ENCODE measurements at regions not wholly inside any gene's neighbourhood (a gene's known extent, or its start where the extent isn't known, plus 50 kb on each side); places are given as distances from the start of the nearest gene placed in this dataset.
A peak's percentile ranks its signal among the peaks of the same experiment; 100 is the strongest.
"Not testable (repeated sequence)": the region's sequence is repeated elsewhere in the genome, so short reads cannot be mapped to it uniquely, and the experiment has no call there.

DNA sequence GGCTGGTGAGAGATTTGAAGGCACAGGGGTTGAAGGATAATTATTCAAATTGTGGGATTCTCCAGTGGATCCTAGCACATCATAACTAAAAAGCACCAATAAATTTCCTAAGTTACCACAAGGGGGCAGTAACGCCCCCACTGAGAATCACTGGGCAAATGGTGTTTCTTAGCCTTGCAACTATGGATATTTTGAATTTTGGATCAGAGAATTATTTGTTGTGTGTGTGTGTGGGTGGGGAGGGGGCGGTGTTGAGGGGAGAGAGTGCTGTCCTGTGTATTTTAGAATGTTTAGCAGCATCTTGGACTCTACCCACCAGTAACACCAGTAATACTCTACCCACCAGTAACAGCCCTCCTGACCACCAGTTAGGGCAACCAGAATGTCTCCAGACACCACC lies 63.3 kb upstream of the PRKG1 start:
- H3K4me3 ChIP-seq (ENCODE audit: low read depth in 1 of 5, low read length in 5 of 5): no peak overlapping the region
- H3K9me3 ChIP-seq (ENCODE audit: control insufficient read depth in 5 of 5, low read length in 5 of 5): no peaks in the 10 kb centered on the region
- H3K9ac ChIP-seq (ENCODE audit: low read length in 5 of 5): no peak overlapping the region
- no peaks in the 10 kb centered on the region for H3K36me3 ChIP-seq (ENCODE audit: control insufficient read depth in 5 of 5, insufficient read depth in 5 of 5, low read length in 5 of 5)
- H3K27ac ChIP-seq (ENCODE audit: low read depth, low read length): no peak overlapping the region
- no peaks in the 10 kb centered on the region for H3K27me3 ChIP-seq (ENCODE audit: control insufficient read depth in 5 of 5, insufficient read depth in 4 of 5, low read length in 5 of 5)
- H3K4me1 ChIP-seq (ENCODE audit: control insufficient read depth in 5 of 5, insufficient read depth in 5 of 5, low read length in 5 of 5): peaks cover 0 to 16% (median 5%) of the 10 kb centered on the region in 5 donors

DNA sequence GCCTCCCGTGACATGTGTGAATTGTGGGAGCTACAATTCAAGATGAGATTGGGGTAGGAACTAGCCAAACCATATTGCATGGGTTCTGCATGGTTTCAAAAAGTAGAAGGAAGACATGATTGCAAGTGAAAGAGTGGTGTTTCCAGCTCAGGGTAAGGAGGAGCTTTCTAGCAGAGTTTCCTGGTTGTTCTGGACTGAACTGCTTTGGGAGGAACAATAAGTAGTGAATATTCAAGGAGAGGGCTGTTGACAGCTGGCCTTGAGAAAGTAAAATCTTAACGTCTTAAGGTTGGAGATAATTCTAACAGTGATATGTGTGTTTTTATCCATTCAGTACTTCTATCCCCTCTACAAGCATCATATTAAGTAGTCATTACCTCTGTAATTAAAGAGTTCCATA lies 62.2 kb upstream of the PRKG1 start:
- Histone ChIP-seq H3K27ac (ENCODE audit: low read depth, low read length) (no peak overlapping the region), H3K4me3 (ENCODE audit: low read depth in 1 of 5, low read length in 5 of 5) (no peak overlapping the region), H3K36me3 (ENCODE audit: control insufficient read depth in 5 of 5, insufficient read depth in 5 of 5, low read length in 5 of 5) (no peaks in the 10 kb centered on the region), H3K27me3 (ENCODE audit: control insufficient read depth in 5 of 5, insufficient read depth in 4 of 5, low read length in 5 of 5) (no peaks in the 10 kb centered on the region), H3K9me3 (ENCODE audit: control insufficient read depth in 5 of 5, low read length in 5 of 5) (no peaks in the 10 kb centered on the region), H3K4me1 (ENCODE audit: control insufficient read depth in 5 of 5, insufficient read depth in 5 of 5, low read length in 5 of 5) (peaks cover 0 to 16% (median 6%) of the 10 kb centered on the region in 5 donors), H3K9ac (ENCODE audit: low read length in 5 of 5) (no peak overlapping the region)

DNA sequence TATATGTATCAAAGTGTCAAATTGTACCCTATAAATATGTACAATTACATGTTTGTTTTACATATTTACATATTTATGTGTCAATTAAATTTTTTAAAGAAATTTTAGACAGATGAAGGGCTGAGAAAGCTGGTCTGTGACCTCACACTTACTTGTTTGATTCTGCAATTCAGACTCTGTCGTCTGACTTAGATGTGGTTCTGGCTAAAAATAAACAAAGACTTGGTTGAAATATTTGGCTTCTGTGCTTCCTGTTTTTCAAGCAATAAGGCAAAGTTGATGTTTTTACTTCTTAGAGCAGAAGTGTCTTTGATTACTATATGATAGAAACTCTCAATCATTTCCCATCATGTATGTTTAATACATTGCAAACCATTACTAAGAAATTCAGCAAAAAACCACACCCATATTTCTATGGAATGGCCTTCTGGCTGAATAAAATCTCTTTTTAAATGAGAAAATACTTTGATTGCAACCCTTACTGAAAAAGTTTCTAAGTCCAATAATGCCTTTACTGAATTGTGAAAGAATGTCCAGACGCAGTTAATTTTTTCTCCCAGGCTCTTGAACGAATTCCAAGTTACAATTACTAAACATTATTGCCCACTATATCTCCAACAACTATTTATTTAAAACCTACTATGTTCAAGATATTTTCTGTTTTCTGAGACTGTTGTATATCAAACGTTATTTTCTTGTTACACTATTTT lies 59.5 kb upstream of the PRKG1 start:
- Histone ChIP-seq H3K27ac (ENCODE audit: low read depth, low read length) (no peak overlapping the region), H3K9ac (ENCODE audit: low read length in 5 of 5) (no peak overlapping the region), H3K36me3 (ENCODE audit: control insufficient read depth in 5 of 5, insufficient read depth in 5 of 5, low read length in 5 of 5) (no peaks in the 10 kb centered on the region), H3K4me3 (ENCODE audit: low read depth in 1 of 5, low read length in 5 of 5) (no peak overlapping the region), H3K4me1 (ENCODE audit: control insufficient read depth in 5 of 5, insufficient read depth in 5 of 5, low read length in 5 of 5) (peaks cover 0 to 16% (median 6%) of the 10 kb centered on the region in 5 donors), H3K9me3 (ENCODE audit: control insufficient read depth in 5 of 5, low read length in 5 of 5) (no peaks in the 10 kb centered on the region), H3K27me3 (ENCODE audit: control insufficient read depth in 5 of 5, insufficient read depth in 4 of 5, low read length in 5 of 5) (no peaks in the 10 kb centered on the region)

DNA sequence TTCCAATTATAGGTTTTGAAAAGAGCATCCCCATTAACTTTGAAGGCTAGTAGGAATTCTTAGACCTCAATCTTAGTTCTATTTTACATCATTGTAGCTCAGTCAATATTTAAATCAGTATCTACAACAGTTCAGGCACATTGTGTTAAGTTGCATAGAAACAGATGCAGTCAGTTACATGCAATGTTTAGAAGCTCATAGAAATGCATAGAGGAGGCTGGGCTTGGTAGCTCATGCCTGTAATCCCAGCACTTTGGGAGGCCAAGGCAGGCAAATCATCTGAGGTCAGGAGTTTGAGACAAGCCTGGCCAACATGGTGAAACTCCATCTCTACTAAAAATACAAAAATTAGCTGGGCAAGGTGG lies 58.9 kb upstream of the PRKG1 start:
- not testable (repeated sequence) for H3K4me3 ChIP-seq (ENCODE audit: low read depth in 1 of 5, low read length in 5 of 5); H3K27ac ChIP-seq (ENCODE audit: low read depth, low read length); H3K9me3 ChIP-seq (ENCODE audit: control insufficient read depth in 5 of 5, low read length in 5 of 5); H3K9ac ChIP-seq (ENCODE audit: low read length in 5 of 5); H3K27me3 ChIP-seq (ENCODE audit: control insufficient read depth in 5 of 5, insufficient read depth in 4 of 5, low read length in 5 of 5); H3K36me3 ChIP-seq (ENCODE audit: control insufficient read depth in 5 of 5, insufficient read depth in 5 of 5, low read length in 5 of 5)
- H3K4me1 ChIP-seq (ENCODE audit: control insufficient read depth in 5 of 5, insufficient read depth in 5 of 5, low read length in 5 of 5): peaks cover 0 to 16% (median 6%) of the 10 kb centered on the region in 5 donors

DNA sequence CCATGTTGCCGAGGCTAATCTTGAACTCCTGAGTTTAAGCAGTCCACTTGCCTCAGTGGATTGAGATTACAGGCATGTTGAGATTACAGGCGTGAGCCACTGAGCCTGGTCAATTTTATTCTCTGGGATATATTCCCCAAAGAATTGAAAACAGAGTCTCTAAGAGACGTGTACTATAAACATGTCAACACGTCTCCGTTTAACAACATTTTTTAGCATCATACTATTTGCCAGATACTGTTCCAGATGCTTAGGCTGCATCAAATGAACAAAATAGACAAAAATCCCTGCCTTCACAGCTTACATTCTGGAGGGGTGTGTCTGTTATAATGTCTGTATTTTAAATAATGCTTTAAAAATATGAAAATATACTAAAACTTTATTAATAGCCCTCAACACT lies 54.1 kb upstream of the PRKG1 start:
- Histone ChIP-seq H3K27ac (ENCODE audit: low read depth, low read length) (no peak overlapping the region), H3K4me1 (ENCODE audit: control insufficient read depth in 5 of 5, insufficient read depth in 5 of 5, low read length in 5 of 5) (peaks cover 0 to 16% (median 3%) of the 10 kb centered on the region in 5 donors), H3K27me3 (ENCODE audit: control insufficient read depth in 5 of 5, insufficient read depth in 4 of 5, low read length in 5 of 5) (no peaks in the 10 kb centered on the region)

DNA sequence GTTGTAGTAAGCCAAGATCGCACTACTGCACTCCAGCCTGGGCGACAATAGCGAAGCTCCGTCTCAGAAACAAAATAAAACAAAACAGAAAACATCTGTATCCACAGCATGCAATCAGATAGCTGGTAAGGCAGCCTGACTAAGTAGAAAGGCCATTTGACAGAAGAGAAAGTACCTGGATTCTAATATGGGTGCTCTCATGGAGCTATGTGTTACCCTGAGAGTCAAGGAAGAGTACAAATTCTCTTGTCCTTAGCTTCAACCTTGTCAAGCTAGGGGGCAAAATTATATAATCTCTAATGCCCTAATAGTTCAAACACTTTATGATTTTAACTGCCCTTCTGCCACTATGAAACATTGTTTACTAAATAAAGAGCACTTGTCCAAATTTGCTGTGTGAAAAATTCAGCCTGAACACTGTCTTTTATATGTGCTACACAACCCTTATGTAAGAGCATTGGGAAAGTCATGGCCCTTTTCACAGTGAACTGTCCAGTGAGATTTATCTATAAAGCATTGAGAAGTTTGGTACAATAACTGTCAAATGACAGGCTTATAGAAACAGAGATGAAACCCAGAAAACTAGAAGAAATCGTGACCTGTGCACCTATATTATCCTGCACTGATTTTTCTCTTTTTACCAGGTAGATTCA lies 51.2 kb upstream of the PRKG1 start:
- no peak overlapping the region for H3K4me3 ChIP-seq (ENCODE audit: low read depth in 1 of 5, low read length in 5 of 5)
- no peaks in the 10 kb centered on the region for H3K27me3 ChIP-seq (ENCODE audit: control insufficient read depth in 5 of 5, insufficient read depth in 4 of 5, low read length in 5 of 5)
- H3K9me3 ChIP-seq (ENCODE audit: control insufficient read depth in 5 of 5, low read length in 5 of 5): no peaks in the 10 kb centered on the region
- H3K27ac ChIP-seq (ENCODE audit: low read depth, low read length): peak overlapping the region; percentile 1
- no peak overlapping the region for H3K9ac ChIP-seq (ENCODE audit: low read length in 5 of 5)
- H3K36me3 ChIP-seq (ENCODE audit: control insufficient read depth in 5 of 5, insufficient read depth in 5 of 5, low read length in 5 of 5): no peaks in the 10 kb centered on the region
- peaks cover 0 to 16% (median 0%) of the 10 kb centered on the region in 5 donors for H3K4me1 ChIP-seq (ENCODE audit: control insufficient read depth in 5 of 5, insufficient read depth in 5 of 5, low read length in 5 of 5)

More for the DNA sequence above, 54.1 kb upstream of the PRKG1 start:
- Histone ChIP-seq H3K4me3 (ENCODE audit: low read depth in 1 of 5, low read length in 5 of 5) (no peak overlapping the region), H3K36me3 (ENCODE audit: control insufficient read depth in 5 of 5, insufficient read depth in 5 of 5, low read length in 5 of 5) (no peaks in the 10 kb centered on the region), H3K9me3 (ENCODE audit: control insufficient read depth in 5 of 5, low read length in 5 of 5) (no peaks in the 10 kb centered on the region), H3K9ac (ENCODE audit: low read length in 5 of 5) (no peak overlapping the region)

DNA sequence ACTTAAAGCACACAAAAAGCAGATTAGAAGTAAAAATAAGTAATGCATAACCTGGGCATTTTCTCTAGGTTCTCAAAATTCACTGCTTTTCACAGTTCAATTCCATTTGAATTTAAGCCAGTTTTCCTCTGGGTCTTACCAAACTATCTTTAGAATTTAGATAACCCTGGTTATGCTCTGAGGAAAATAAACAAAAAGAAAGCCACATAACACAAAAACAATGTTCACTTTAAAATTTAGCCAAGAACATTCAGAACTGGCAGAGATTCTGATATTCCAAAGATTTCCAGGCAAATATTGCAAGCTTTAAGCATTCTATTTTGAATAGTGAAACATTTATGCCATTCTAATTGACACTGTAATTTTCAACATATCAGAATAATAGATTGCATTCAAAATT lies 50.7 kb upstream of the PRKG1 start:
- Histone ChIP-seq H3K27me3 (ENCODE audit: control insufficient read depth in 5 of 5, insufficient read depth in 4 of 5, low read length in 5 of 5) (no peaks in the 10 kb centered on the region), H3K36me3 (ENCODE audit: control insufficient read depth in 5 of 5, insufficient read depth in 5 of 5, low read length in 5 of 5) (no peaks in the 10 kb centered on the region), H3K9ac (ENCODE audit: low read length in 5 of 5) (no peak overlapping the region), H3K27ac (ENCODE audit: low read depth, low read length) (no peak overlapping the region), H3K4me3 (ENCODE audit: low read depth in 1 of 5, low read length in 5 of 5) (no peak overlapping the region), H3K4me1 (ENCODE audit: control insufficient read depth in 5 of 5, insufficient read depth in 5 of 5, low read length in 5 of 5) (peaks cover 0 to 16% (median 0%) of the 10 kb centered on the region in 5 donors), H3K9me3 (ENCODE audit: control insufficient read depth in 5 of 5, low read length in 5 of 5) (no peaks in the 10 kb centered on the region)

Data from subcutaneous abdominal adipose tissue (tissue), 5 donors.